ENCODE measurements at regions not wholly inside any gene's neighbourhood (a gene's known extent, or its start where the extent isn't known, plus 50 kb on each side); places are given as distances from the start of the nearest gene placed in this dataset.

DNA sequence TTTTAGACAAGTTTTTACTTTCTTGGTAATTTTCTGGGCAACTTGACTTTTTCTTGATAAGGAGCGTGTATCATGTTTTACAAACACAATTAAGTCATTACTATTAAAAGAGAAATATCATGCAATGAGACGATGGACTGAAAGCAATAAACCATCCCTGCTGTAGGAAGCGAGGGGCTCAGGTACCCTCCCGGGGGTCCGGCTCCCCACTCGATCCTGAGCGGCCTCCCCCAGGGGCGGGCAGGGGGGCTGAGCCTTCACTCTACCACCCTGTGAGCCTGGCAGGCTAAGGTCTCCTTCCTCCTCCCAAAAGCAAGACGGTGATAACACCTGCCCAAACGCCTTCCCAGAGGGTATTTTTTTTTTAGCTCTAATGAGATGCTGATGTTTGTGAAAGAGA is 51.8 kb upstream of the ADGRA1 start:
- peaks cover 22% of the 10 kb centered on the region for H3K27me3 Mint-ChIP-seq (ENCODE audit: low read depth)
- Histone ChIP-seq H4K5ac (ENCODE audit: insufficient read length, low read depth, low read length) (no peak overlapping the region), H4K20me1 (ENCODE audit: control insufficient read depth, insufficient read depth, insufficient read length) (no peaks in the 10 kb centered on the region), H3K9ac (ENCODE audit: extremely low read depth, insufficient read length, low read length) (no peak overlapping the region), H2BK12ac (ENCODE audit: insufficient read length, low read depth, low read length) (no peak overlapping the region), H3T11ph (ENCODE audit: low read length) (no peak overlapping the region), H3K23ac (ENCODE audit: insufficient read length, low read depth, low read length) (no peak overlapping the region), H2AK5ac (ENCODE audit: insufficient read length, low read length) (no peak overlapping the region), H3K14ac (ENCODE audit: insufficient read depth, low read length) (no peak overlapping the region), H4K8ac (replicated peaks; ENCODE audit: insufficient read length, low read depth, low read length) (no peak overlapping the region), H2BK20ac (ENCODE audit: low read depth, low read length, poor library complexity, severe bottlenecking) (no peak overlapping the region), H3K79me1 (ENCODE audit: insufficient read depth, low read depth, low read length, poor library complexity, severe bottlenecking) (no peaks in the 10 kb centered on the region), H2BK15ac (ENCODE audit: low read depth, low read length) (no peak overlapping the region), H3K18ac (ENCODE audit: insufficient read length, low read depth, low read length) (no peak overlapping the region), H3K56ac (ENCODE audit: insufficient read length, low read depth, low read length) (no peak overlapping the region), H3K23me2 (ENCODE audit: insufficient read length, low read depth, low read length, poor library complexity, severe bottlenecking) (no peaks in the 10 kb centered on the region), H2AFZ (ENCODE audit: low read length) (no peak overlapping the region), H3K4ac (ENCODE audit: low read depth, low read length) (no peak overlapping the region), H3K27ac (ENCODE audit: insufficient read length, low read depth, low read length) (no peak overlapping the region), H3K79me2 (ENCODE audit: insufficient read depth, low read length) (no peaks in the 10 kb centered on the region), H3K4me2 (ENCODE audit: insufficient read depth, insufficient read length, low read length) (no peak overlapping the region), H3K27me3 (ENCODE audit: insufficient read depth, low read length) (no peaks in the 10 kb centered on the region), H3K9me3 (ENCODE audit: control insufficient read depth, low read depth, low read length) (no peaks in the 10 kb centered on the region), H2BK5ac (ENCODE audit: insufficient read length, low read length) (no peak overlapping the region), H2BK120ac (ENCODE audit: low read depth, low read length, poor library complexity, severe bottlenecking) (no peak overlapping the region), H4K91ac (ENCODE audit: insufficient read length, low read depth, low read length) (no peak overlapping the region), H3K4me1 (ENCODE audit: insufficient read depth, low read length) (no peaks in the 10 kb centered on the region)
- H3K4me3 Mint-ChIP-seq: no peak overlapping the region
- TF ChIP-seq, protein P1, sequence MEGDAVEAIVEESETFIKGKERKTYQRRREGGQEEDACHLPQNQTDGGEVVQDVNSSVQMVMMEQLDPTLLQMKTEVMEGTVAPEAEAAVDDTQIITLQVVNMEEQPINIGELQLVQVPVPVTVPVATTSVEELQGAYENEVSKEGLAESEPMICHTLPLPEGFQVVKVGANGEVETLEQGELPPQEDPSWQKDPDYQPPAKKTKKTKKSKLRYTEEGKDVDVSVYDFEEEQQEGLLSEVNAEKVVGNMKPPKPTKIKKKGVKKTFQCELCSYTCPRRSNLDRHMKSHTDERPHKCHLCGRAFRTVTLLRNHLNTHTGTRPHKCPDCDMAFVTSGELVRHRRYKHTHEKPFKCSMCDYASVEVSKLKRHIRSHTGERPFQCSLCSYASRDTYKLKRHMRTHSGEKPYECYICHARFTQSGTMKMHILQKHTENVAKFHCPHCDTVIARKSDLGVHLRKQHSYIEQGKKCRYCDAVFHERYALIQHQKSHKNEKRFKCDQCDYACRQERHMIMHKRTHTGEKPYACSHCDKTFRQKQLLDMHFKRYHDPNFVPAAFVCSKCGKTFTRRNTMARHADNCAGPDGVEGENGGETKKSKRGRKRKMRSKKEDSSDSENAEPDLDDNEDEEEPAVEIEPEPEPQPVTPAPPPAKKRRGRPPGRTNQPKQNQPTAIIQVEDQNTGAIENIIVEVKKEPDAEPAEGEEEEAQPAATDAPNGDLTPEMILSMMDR (conservative IDR thresholded peaks at IDR 0.05): no peak
- peaks cover 6 to 16% of the 10 kb centered on the region in 2 experiments for H3K4me1 Mint-ChIP-seq
- H3K36me3 Mint-ChIP-seq (ENCODE audit: insufficient read depth in 1 of 3, low read depth in 3 of 3): no peaks in the 10 kb centered on the region
- no peak for DNase-seq
- WGBS (ENCODE audit: extremely low coverage, insufficient read length, low lambda C conversion rate): no CpG with 5 or more reads among the region's 10 CpGs
- H3K27ac Mint-ChIP-seq: no peak overlapping the region
- H3K9me3 Mint-ChIP-seq: no peaks in the 10 kb centered on the region

Data from H9 (cell line).